HG03064 (cell line): ENCODE measurements at regions not wholly inside any gene's neighbourhood (a gene's known extent, or its start where the extent isn't known, plus 50 kb on each side); places are given as distances from the start of the nearest gene placed in this dataset.

Source experiments
- ATAC-seq: cut with Tn5 transposase; IDR thresholded peaks from one replicate; pipeline ENCODE4 v1.9.1; 2021; ENCODE audit warnings: low read depth; ENCODE audit not compliant: unreplicated experiment

DNA sequence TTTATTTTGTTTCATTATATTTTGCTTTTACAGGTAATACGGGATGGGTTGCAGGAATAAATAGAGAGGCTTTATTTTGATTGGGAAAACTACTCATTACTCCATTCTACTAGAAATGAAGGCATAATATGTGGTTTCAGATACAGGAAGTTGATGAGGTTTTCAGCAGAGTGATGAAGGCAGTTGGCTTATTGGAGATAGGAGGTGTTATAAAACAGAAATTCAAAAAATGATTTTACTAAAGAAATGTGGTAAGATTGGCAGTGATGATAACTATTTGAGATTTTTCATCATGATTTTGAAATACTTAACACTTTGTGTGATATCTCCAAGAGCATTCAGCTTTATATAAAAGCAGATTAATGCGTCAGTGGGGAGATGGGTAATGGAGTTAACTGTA lies 1445.7 kb upstream of the CADM2 start:
- no peak for ATAC-seq

DNA sequence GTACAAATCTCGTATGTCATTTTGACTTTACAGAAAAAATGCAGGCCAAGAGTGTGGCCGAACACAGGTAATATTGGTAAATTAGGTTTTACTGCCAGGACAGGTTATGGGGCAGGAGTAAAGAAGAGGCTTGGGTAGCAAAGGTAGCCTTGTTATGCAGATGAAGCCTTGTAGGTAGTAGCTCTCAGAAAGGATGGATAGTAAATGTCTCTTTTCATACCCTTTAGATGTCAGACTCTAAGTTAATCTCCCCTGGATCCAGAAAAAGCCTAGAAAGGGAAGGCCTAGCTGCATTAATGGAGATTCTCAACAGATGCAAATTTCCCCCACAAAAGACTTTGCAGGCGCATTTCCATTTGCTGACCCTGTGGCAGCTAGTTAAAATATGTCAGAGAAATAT lies 1445.1 kb upstream of the CADM2 start:
- ATAC-seq = no peak

DNA sequence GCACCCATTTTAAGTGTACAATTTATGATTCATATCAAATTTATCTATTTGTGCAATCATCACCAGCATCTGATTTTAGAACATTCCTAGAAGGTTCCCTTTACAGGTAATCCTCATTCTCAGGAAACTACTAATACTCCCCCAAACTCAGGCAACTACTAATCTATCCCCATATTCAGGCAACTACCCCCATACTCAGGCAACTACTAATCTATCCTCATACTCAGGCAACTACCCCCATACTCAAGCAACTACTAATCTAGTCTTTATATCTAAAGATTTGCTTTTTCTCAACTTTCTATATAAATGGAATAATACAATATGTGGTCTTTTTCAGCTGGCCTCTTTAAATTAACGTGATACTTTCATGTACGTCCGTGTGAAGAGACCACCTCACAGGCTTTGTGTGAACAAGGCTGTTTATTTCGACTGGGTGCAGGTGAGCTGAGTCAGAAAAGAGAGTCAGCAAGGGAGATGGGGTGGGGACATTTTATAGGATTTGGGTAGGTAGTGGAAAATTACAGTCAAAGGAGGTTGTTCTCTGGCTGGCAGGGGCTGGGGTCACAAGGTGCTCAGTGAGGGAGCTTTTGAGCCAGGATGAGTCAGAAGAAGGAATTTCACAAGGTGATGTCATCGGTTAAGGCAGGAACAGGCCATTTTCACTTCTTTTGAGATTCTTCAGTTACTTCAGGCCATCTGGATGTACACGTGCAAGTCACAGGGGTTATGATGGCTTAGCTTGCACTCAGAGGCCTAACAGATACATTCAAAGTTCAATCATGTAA lies 1444.5 kb upstream of the CADM2 start:
- ATAC-seq = no peak

DNA sequence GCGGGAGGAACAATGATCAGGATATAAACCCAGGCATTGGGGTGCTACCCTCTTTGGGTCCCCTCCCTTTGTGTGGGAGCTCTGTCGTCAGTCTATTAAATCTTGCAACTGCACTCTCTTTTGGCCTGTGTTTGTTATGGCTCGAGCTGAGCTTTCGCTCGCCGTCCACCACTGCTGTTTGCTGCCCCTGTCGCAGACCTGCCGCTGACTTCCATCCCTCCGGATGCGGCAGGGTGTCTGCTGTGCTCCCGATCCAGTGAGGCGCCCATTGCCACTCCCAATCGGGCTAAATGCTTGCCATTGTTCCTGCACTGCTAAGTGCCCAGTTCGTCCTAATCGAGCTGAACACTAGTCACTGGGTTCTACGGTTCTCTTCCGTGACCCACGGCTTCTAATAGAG lies 1443.7 kb upstream of the CADM2 start:
- ATAC-seq = no peak

DNA sequence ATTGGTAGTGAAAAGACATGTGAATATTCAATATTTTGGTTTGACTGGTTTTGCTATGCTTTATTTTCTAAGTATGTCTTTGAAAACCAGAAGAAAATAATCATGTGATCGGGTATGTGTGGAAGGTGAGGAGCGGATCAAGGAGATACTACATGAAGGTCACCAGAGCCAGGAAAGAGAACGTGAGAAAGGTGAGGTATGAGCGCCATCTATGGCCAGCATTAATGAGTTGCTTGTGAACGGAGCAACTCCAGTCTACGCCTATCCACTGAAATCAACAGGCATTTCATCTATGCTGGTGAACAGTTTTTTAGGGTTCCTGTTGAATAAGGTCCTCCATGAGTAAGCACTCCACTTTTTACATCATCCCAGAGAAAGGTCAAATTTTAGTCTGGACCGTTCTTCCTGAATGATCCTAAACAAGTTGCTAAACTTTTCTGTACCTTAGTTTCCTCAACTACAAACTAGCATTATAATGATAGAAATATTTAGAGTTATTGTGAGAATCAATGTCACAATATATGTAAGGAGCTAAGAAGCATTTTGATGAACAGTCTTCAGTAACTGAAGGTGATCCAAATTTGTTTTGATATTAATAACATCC lies 1435.2 kb upstream of the CADM2 start:
- peak; percentile 89 for ATAC-seq

DNA sequence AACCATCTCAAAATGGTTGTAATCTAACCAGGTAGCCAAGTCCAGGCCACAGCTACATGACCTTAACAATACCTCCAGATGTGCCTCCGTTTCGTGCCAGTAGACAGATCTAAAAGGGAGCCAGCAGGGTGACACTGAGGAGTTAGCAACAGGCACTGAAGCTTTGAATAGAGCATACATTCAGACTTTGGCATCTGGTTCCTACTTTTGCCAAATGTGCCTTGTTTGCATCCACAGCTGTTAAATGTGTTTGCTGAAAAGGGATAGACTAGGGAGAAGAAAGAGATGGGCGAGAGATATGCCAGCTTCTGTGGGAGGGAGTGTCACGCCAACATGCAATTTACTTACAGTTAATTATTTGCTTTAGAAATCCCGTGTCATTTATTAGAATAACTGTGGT lies 1433.9 kb upstream of the CADM2 start:
- no peak for ATAC-seq

DNA sequence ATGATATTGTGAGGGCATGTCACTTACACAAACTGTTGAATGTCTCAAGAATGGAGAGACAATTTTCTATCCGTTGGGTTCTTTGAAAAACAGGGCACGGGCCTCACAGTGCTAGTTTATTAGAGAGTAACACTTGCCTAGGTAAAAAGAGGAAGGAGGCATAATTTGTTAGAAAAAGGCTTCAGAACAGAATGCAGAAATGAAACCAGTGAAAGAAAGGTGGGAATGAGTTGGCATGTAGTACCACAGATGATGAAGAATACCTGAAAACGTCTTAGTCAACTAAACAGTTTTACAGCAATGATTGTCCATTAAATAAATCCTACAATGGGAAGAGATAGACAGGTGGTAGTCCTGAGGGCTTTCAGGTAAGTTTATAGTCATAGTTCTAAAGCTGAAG lies 1399.7 kb upstream of the CADM2 start:
- ATAC-seq = no peak

DNA sequence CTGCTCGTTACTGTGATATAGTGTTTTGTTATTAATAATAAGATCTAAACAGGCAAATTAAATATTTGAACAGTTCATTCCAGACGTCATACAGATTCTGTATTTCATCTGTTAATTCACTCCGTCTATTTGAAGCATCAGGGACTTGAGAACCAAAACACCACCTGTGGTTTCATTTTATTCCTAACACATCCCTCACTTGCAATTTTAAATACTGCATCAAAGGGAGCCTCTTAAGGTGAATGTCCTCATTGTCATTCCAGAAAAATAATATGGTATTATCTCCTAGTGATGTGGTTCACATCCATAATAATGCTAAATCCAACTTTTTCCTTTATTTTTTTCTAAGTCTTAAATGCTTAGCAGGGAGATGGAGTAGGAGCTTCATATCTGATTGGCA lies 1390.9 kb upstream of the CADM2 start:
- no peak for ATAC-seq

DNA sequence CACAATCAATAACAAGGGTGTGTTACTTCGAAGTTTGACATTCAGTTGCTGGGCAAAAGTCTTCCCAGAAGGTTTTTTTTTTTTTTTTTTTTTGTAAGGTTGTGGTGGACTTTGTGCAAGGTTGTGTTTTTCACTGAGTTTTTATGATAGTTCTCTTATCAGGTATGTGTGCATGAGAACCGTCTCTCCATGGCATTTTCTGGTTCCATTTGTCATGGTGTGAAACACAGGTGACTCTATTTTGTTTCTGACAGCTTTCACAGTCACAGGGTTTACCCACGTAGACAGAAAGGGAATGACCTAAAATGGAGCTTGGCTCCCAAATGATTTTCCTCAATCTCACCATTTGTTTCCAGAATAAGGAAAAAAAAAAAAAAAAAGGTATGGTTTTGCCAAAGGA lies 1377.2 kb upstream of the CADM2 start:
- no peak for ATAC-seq

DNA sequence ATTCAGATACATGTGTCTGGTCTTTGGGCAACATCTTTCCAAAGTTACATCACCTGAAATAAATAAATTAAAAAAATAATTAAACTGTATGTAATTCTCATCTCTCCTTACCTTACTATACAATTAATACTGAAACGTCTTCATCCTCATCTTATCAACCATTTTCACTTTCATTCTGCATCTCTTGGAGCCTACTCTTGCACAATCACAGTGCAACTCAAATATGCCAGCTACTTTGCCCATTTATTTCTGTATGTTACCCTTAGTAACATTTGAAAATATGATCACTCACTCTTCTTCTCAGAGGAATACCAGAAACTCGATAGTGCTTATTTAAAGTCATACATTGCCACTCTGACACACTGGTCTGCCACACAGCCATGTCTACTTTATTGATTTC lies 1357.1 kb upstream of the CADM2 start:
- no peak for ATAC-seq

DNA sequence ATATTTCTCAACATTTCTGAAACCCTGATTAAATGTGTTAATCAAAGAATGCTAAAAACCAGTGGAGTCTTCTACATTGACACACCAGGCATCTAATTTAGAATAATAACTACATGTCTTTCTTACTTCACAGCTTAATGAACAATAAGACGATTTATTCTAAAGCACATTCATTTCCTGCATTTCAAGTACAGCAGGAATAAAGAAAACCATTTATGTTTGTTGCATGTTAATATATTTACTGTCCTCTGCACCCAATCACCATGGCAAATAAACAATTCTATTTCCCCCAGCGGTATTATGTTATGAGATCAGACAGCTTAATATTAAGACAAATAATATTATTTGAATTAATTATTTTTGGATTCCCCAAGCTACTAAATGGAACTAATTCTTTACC lies 1336.3 kb upstream of the CADM2 start:
- ATAC-seq = no peak

DNA sequence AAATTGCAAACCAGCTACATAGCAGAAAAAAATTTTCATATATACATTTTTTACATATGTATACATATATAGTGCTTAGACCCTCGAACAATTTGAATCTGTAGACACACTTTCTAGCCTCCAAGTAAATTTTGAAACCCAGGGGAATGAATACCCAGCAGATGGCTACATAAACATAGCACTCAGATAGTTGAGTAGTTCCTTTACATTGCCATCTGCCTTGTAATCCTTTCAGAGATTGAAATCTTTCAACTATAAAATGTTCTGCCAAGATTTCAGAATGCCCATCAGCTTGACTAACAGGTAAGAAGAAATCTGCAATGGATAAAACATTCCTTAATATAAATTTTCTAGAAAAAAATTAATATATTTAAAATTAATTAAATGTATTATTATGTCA lies 1333.5 kb upstream of the CADM2 start:
- no peak for ATAC-seq

DNA sequence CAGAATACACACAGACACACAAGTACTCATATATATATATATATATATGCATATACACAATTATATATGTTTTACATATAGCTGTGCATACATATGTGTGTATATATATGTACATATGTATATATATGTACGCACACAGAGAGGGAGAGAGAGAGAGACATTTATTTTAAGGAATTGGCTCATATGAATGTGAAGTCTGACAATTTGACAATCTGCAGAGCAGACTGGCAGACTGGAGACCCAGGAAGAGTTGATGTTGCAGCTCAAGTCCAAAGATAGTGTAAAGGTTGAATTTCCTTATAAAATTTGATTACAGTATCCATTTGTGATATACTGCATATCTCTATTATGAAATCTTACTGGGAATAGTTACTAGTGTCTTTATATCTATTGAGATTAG lies 1330.3 kb upstream of the CADM2 start:
- ATAC-seq = no peak

DNA sequence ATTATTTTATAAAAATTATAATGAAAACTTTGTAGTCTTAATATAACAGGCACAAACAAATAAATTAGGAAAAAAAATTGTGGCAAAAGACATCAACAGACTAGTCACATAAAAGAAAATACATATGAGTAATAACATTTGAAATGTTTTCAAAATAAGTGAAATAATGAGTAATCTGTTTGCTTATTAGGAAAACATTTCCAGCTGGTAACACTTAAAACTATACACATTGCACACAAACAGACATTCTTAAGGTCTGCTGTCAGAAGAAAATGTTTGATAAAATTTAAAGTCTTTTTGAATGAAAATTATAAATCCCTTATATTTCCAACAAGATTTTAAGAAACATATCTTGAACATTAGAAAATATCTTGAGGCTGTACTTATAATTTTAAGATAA lies 1326.3 kb upstream of the CADM2 start:
- ATAC-seq = no peak

DNA sequence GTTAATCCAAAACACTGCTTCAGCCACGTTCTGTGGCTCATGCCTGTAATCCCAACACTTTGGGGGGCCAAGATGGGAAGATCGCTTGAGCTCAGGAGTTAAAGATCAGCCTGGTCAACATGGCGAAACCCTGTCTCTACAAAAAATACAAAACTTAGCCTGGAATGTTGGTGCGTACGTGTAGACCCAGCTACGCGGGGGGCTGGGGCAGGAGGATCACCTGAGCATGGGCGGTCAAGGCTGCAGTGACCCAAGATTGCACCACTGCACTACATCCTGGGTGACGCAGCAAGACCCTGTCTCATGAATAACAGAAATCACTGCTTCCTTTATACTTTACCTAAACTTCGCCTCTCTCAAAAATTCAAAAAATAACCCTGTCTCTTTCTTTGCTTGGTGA lies 1325.0 kb upstream of the CADM2 start:
- no peak for ATAC-seq

DNA sequence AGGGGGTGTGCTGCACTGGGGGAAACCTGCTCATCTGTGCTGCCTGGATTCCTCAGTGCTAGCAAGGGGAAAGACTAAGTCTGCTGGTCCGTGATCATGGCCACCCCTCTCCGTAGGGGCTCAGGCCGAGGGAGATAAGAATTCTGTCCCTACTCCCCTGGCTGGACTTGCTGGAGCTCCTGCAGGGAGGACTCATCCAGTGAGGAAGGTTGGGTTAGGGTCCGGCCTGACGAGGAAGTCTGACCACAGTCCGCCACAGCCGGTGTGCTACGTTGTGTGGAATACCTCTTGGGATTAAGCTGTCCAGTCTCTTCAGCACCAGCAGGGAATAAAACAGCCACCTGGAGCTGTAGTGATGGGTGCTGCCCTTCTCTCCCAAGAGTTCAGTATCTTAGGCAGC lies 1309.1 kb upstream of the CADM2 start:
- ATAC-seq = no peak

DNA sequence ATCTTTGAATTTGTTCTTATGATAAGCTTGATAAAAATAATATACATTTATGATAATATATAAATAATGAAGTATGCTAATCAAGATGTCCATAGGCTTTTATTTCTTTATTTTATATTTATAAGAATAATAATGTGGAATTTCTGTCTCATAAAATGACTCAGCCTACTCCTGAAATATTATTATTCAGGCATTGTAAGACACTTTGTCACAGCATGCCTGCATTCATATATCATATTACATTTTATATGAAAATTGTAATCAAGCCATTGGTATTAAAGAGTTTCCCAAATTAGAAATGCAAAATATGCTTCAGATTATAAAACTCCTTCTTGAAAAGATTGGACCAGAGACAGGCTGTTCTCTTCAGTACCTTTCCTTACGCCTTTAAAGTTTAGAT lies 1303.7 kb upstream of the CADM2 start:
- ATAC-seq = no peak

DNA sequence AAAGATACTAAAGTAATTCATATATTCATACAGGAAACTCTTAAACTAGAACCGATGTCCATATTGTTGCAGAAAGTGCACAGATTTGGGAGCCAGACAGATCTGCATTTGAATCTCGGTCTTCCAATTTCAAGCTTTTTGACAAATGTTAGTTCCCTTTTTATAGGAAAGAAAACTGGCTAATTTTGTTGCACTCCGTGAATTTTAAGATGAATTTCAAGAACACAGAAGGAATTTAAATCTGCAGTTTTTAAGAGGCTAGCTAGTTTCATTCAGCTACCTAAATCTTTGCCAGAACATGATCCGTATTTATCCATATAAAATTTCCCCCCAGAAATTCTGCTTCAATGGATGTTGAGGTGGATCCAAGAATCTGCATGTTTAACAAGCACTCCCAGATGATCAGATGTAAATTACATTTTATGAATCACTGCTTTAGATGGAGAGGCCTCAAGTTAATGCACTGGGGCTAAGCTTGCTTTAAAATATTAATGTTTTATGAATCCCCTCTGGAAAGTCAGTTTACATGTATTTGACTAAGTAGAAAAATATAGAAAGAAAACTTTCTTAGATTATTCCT lies 1296.3 kb upstream of the CADM2 start:
- no peak for ATAC-seq

DNA sequence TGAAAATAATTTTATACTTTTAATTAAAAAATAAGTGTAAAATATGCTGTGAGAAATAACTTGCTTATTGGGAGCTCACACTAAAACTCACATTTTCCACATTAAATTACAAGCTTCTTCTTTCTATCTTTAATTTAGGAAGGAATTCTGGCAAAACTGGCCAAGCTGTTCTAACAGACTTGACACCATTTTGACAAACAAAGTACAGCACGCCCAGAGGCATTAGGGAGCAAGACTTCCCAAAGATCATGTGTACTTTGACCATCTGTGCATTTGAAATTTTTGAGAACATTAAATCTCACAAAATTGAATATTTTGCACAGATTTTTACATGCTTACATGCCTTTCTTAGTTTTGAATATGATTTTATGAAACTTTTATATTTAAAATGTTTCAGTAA lies 1288.4 kb upstream of the CADM2 start:
- ATAC-seq = no peak

DNA sequence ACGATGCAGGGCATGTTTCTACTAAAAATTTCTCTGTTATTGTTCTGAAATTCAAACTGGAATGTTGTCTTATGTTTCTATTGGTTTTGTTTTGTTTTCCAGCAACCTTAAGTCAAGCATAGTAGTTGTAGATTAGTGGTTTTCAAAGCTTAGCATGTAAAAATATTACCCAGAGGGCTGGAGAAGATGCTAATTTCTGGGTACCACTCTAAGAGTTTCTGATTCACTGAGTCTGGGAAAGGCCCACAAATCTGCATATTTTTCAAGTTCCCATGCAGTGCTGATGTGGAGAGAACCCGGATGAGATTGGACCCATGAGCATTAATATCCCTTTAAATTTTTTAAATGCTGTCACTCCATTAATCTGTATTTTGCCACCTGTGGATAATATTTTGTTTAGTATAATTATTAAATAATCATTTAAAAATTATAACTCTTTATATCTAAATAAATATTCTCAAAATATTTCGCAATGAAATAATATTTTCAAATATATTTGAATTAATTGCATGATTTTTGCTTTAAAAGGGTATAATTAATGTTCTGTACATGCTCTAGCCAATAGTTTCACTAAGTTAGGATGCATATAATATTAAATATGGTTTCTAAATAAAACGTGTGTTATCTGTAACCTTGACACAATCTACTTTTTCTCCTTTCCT lies 1274.7 kb upstream of the CADM2 start:
- no peak for ATAC-seq

DNA sequence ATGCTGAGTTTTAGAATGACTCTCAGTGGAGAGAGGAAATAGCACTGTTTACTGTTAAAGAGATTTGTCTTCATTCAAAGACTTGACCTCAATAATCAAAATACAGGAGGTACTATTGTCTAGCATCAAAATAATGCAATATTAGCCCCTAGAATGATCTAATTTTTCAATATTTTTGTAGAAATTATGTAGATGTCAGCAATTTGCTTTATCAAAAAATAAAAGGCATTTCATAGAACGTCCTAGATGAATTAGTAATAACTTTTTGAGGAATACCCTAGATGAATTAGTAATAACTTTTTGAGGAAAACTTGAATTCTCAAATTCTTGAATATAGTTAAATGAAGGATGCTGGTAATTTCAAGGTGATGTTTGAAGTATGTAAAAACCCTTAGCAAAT lies 1252.1 kb upstream of the CADM2 start:
- no peak for ATAC-seq

DNA sequence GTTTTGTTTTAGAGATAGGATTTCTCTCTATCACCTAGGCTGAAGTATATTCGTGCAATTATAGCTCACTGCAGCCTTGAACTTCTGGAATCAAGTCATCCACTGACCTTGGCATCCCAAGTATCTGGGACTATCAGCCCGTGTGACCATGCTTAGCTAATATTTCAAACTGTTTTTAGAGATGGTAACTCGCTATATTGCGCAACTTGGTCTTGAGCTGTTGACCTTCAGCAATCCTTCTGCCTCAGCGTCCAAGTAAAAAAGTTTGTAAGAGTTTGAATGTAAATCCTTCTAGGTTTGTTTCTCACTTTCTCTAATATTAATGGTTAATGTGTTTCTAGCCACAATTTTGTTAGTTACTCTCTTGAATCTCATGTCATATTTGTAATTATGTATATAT lies 1243.5 kb upstream of the CADM2 start:
- ATAC-seq = no peak
